WTC11 (cell line): ENCODE measurements at regions not wholly inside any gene's neighbourhood (a gene's known extent, or its start where the extent isn't known, plus 50 kb on each side); places are given as distances from the start of the nearest gene placed in this dataset.

Experiments
- AFF4 ChIP-seq: sonication (generic); formaldehyde crosslinking; IDR thresholded peaks from 2 replicates; pipeline ENCODE4 v1.8.1; 2023; ENCODE audit warnings: mild to moderate bottlenecking, missing genetic modification reagents, borderline replicate concordance
- CREB1 ChIP-seq: sonication (generic); formaldehyde crosslinking; IDR thresholded peaks from 2 replicates; pipeline ENCODE4 v1.8.0; 2023; ENCODE audit warnings: mild to moderate bottlenecking, missing genetic modification reagents
- ELF4 ChIP-seq: sonication (generic); formaldehyde crosslinking; IDR thresholded peaks from 2 replicates; pipeline ENCODE4 v1.8.1; 2022; ENCODE audit warnings: low read depth, mild to moderate bottlenecking, moderate library complexity, missing genetic modification reagents
- FOXK1 ChIP-seq: sonication (generic); formaldehyde crosslinking; IDR thresholded peaks from 2 replicates; pipeline ENCODE4 v1.8.0; 2022; ENCODE audit warnings: mild to moderate bottlenecking, moderate library complexity, missing genetic modification reagents
- GABPB1 ChIP-seq: sonication (generic); formaldehyde crosslinking; IDR thresholded peaks from 2 replicates; pipeline ENCODE4 v1.8.1; 2023; ENCODE audit warnings: mild to moderate bottlenecking, missing genetic modification reagents
- KAT7 ChIP-seq: sonication (generic); formaldehyde crosslinking; IDR thresholded peaks from 2 replicates; pipeline ENCODE4 v1.8.1; 2023; ENCODE audit warnings: missing genetic modification reagents, mild to moderate bottlenecking, borderline replicate concordance
- MAX ChIP-seq: sonication (generic); formaldehyde crosslinking; IDR thresholded peaks from 2 replicates; pipeline ENCODE4 v1.8.0; 2022; ENCODE audit warnings: mild to moderate bottlenecking, missing genetic modification reagents
- NR1H2 ChIP-seq: sonication (generic); formaldehyde crosslinking; IDR thresholded peaks from 2 replicates; pipeline ENCODE4 v1.9.0; 2021; ENCODE audit warnings: mild to moderate bottlenecking, moderate library complexity, missing genetic modification reagents
- RELA ChIP-seq: sonication (generic); formaldehyde crosslinking; IDR thresholded peaks from 2 replicates; pipeline ENCODE4 v1.8.1; 2022; ENCODE audit warnings: missing genetic modification reagents, mild to moderate bottlenecking, borderline replicate concordance
- SMAD3 ChIP-seq: sonication (generic); formaldehyde crosslinking; IDR thresholded peaks from 2 replicates; pipeline ENCODE4 v1.8.0; 2022; ENCODE audit warnings: missing genetic modification reagents, mild to moderate bottlenecking, borderline replicate concordance
- ZBTB21 ChIP-seq: sonication (generic); formaldehyde crosslinking; IDR thresholded peaks from 2 replicates; pipeline ENCODE4 v1.8.1; 2023; ENCODE audit warnings: mild to moderate bottlenecking, missing genetic modification reagents, borderline replicate concordance
- TF ChIP-seq, protein P1 (sequence below): fragments of 200-600 bp; IDR thresholded peaks from 2 replicates; pipeline ENCODE4 v1.8.0; 2022; ENCODE audit warnings: antibody characterized with exemption
- TF ChIP-seq, protein P2 (sequence below): sonication (generic); formaldehyde crosslinking; IDR thresholded peaks from 2 replicates; pipeline ENCODE4 v1.8.1; 2023; ENCODE audit warnings: mild to moderate bottlenecking, missing genetic modification reagents, moderate library complexity
- TF ChIP-seq, protein P3 (sequence below): sonication (generic); formaldehyde crosslinking; IDR thresholded peaks from 2 replicates; pipeline ENCODE4 v1.8.1; 2023; ENCODE audit warnings: mild to moderate bottlenecking, missing genetic modification reagents, moderate library complexity

- TF ChIP-seq CREB1 (CRISPR knock-in tag) (no peak), FOXK1 (no peak), RELA (CRISPR knock-in tag) (no peak), NR1H2 (CRISPR knock-in tag) (no peak), MAX (CRISPR knock-in tag) (no peak), AFF4 (CRISPR knock-in tag) (no peak), KAT7 (CRISPR knock-in tag) (no peak), ZBTB21 (CRISPR knock-in tag) (no peak), ELF4 (CRISPR knock-in tag) (no peak), GABPB1 (no peak), SMAD3 (CRISPR knock-in tag) (no peak)
- TF ChIP-seq, protein P1, sequence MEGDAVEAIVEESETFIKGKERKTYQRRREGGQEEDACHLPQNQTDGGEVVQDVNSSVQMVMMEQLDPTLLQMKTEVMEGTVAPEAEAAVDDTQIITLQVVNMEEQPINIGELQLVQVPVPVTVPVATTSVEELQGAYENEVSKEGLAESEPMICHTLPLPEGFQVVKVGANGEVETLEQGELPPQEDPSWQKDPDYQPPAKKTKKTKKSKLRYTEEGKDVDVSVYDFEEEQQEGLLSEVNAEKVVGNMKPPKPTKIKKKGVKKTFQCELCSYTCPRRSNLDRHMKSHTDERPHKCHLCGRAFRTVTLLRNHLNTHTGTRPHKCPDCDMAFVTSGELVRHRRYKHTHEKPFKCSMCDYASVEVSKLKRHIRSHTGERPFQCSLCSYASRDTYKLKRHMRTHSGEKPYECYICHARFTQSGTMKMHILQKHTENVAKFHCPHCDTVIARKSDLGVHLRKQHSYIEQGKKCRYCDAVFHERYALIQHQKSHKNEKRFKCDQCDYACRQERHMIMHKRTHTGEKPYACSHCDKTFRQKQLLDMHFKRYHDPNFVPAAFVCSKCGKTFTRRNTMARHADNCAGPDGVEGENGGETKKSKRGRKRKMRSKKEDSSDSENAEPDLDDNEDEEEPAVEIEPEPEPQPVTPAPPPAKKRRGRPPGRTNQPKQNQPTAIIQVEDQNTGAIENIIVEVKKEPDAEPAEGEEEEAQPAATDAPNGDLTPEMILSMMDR = no peak
- TF ChIP-seq, protein P2, sequence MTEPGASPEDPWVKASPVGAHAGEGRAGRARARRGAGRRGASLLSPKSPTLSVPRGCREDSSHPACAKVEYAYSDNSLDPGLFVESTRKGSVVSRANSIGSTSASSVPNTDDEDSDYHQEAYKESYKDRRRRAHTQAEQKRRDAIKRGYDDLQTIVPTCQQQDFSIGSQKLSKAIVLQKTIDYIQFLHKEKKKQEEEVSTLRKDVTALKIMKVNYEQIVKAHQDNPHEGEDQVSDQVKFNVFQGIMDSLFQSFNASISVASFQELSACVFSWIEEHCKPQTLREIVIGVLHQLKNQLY (CRISPR knock-in tag) = no peak
- TF ChIP-seq, protein P3, sequence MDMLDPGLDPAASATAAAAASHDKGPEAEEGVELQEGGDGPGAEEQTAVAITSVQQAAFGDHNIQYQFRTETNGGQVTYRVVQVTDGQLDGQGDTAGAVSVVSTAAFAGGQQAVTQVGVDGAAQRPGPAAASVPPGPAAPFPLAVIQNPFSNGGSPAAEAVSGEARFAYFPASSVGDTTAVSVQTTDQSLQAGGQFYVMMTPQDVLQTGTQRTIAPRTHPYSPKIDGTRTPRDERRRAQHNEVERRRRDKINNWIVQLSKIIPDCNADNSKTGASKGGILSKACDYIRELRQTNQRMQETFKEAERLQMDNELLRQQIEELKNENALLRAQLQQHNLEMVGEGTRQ (CRISPR knock-in tag) = no peak
These were observed 190.9 kb upstream of the TUT7 start for GRCh38 chr9:86545090-86545489.
